HG02938 (cell line): ENCODE measurements at regions not wholly inside any gene's neighbourhood (a gene's known extent, or its start where the extent isn't known, plus 50 kb on each side); places are given as distances from the start of the nearest gene placed in this dataset.

Experiments
- ATAC-seq: cut with Tn5 transposase; IDR thresholded peaks from one replicate; pipeline ENCODE4 v1.9.1; 2021; ENCODE audit warnings: mild to moderate bottlenecking, moderate library complexity; ENCODE audit not compliant: unreplicated experiment

GRCh38 chr1:88043834-88044233, 640.2 kb upstream of the PKN2 start:
- ATAC-seq: no peak

GRCh38 chr1:88052167-88052566, 631.9 kb upstream of the PKN2 start:
- ATAC-seq: no peak

DNA sequence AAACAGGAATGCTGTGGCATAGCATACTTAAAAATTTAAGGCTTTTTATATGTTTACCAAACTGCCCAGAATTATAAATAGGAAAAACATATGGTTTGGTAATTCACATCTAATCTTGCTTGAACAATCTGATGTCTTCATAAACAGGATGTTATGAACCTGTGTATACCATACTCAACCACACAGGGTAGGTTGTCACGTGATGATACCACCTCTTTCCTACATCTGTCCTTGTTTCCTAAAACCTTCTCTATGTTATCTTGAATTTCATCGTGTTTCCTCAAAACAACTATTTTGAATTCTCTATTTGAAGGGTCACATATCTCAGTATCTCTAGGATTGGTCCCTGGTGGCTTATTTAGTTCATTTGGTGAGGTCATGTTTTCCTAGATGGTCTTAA, 631.0 kb upstream of the PKN2 start:
- ATAC-seq: no peak

- no peak for ATAC-seq
Observed at GRCh38 chr1:88056881-88057280, 627.2 kb upstream of the PKN2 start.

DNA sequence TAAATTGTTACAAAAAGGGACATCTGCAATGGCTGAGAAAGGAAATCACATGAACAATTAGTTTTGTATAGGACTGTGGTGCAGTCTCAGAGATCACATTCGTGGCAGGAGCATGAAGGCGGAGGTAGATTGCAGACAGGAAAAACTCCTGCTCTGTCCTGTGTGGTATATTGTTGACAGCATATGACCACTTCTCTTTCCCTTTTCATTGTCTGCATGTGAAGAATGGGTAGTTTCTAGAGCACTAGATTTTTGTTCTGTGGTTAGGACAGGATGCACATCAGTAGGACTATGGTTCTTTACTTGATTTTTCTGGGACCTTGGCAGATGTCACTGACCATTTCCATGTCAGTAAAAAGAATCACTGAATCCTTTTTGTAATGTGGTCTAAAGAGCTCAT, 625.9 kb upstream of the PKN2 start:
- no peak for ATAC-seq

DNA sequence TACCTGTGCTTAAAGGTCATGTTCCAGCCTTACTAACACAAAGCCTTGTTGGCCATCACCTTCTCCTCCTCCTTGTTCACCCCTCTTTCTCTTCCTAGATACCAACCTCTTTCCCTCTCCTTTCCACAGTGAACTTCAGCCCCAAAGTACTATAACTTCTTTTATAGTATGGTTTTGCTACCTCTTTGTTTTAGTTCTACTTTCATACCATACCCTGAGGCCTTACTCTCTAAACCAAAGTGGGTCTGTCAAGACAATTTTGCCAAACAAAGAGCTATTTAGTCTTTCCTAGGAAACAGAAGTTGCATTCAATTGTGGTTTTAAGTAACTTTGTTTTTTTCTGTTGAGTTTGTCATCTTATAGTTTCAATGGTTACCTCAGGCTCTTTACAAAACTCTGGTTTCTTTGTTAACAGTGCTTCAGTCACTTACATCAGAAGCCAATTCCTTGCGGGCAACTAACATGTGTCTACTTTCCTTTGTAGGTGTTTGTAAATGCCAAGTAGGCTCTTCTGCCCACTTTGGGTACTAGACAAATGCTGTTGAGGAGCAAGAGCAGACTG, 623.9 kb upstream of the PKN2 start:
- ATAC-seq: no peak

- ATAC-seq: no peak
Observed at GRCh38 chr1:88060750-88061491, 623.2 kb upstream of the PKN2 start.

GRCh38 chr1:88061492-88062177, 622.4 kb upstream of the PKN2 start:
- ATAC-seq: peak; percentile 82

DNA sequence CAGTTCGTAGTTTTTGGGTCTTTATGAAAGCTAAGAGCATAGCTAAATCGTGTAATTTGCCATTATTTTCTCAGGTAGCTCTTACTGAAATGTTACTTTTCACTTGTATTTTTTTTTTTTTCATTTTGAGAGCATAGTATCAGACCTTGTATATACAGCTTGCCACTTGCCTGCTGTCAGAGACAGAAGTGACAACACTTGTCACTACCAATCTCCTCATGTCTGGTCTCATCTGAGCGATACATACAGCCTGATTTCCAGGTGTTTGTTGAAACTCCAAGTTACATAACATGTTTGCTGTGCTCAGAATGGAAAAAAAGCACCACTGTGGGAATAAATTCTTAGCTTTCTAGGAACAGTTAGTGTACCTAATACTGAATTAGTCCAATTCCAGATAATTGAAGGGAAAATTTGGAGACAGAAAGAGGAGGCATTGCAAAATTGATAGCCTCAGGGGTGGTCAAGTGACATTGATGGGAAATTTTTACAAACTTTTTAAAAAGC, 621.4 kb upstream of the PKN2 start:
- ATAC-seq: no peak

- ATAC-seq: no peak
Observed at GRCh38 chr1:88063605-88064004, 620.5 kb upstream of the PKN2 start.

DNA sequence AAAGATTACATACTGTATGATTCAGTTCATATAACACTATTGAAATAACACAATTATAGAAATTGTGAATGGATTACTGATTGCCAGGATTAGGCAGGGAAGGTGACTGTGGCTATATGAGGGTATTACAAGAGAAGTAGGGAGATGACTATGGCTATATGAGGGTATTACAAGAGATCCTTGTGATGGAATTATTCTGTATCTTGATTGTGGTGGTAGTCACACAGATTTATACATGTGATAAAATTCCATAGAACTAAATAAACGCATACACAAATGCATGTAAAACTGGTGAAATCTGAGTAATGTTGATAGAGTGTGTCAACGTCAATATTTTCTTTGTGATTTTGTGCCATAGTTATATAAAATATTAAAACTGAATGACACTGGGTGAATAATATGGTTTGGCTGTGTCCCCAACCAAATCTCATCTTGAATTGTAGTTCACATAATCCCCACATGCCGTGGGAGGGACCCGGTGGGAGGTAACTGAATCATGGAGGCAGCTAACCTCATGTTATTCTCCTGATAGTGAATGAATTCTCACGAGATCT, 615.6 kb upstream of the PKN2 start:
- ATAC-seq: no peak

DNA sequence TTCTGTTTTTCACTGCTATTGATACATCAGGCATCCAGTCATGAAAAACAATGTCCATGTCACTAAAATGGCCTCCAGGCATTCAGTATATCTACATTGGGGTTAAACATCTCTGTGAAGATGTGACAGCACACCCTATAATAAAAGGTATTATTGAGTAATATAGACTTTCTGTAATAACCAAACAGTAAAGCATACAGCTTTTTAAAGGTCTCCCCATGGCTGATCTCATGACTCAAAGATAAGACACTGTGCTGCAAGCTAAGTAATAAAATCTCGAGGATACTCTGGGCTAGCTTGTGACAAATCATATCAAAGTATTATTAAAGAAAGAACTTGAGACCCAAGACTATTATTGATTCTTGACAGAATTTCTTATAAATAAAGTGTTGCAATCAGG, 613.1 kb upstream of the PKN2 start:
- no peak for ATAC-seq

DNA sequence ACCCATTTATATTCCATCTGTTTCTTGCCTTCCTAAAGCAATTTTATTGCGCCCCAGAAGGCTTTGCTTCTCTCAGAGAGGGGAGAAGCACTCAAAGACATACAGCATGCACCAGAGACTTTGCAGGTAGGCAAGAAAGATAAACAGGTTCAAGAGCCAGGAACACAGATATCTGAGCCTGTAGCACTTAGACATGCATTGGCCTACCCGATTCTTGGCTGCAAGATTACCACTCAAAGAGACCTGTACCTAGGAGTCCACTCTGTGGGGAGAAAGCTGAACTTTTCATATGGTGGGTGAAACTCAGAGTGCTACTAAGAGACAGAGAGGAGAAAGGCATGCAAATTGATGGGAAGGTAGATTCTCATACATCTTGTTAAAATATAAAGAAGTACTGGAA, 609.4 kb upstream of the PKN2 start:
- no peak for ATAC-seq

DNA sequence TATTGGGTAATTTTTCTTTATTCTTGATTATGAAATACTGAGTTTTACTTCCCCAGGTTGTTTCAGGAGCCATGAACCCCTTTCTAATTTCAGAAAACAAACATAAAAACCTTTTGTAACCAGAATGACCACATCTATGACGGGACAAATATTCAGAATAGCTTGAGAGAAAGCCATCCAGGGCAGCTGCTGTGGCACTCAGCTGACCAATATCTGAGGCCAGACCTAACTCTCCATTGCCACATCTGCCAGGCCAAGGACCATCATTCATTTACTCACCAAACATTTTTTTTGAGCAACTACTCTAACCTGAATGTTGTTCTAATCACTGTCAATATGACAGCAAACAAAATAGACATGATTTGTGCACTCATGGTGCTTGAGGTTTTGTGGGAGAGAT, 608.3 kb upstream of the PKN2 start:
- ATAC-seq: no peak

GRCh38 chr1:88079036-88079435, 605.0 kb upstream of the PKN2 start:
- no peak for ATAC-seq

- ATAC-seq: no peak
Observed at GRCh38 chr1:88080875-88081274, 603.2 kb upstream of the PKN2 start.

DNA sequence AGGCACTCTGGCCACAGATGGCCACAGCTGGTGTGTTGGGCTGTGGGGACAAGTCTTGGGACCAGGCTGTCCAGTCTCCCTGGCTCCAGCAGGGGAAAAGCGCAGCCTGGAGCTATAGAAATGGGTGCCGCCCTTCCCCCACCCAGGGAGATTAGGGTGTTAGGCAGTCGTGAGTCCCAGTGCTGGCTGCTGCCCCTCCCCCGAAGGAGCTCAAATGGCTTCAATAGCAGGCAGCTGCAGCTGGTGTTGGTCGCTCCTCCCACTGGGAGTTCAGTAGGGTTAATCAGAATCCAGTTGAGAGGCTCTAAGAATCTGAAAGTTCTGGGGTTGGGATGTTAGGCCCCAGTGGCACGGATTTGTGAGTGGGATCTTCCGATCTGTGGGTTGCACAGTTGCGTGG, 595.6 kb upstream of the PKN2 start:
- ATAC-seq: no peak

GRCh38 chr1:88089961-88090360, 594.1 kb upstream of the PKN2 start:
- ATAC-seq: no peak

DNA sequence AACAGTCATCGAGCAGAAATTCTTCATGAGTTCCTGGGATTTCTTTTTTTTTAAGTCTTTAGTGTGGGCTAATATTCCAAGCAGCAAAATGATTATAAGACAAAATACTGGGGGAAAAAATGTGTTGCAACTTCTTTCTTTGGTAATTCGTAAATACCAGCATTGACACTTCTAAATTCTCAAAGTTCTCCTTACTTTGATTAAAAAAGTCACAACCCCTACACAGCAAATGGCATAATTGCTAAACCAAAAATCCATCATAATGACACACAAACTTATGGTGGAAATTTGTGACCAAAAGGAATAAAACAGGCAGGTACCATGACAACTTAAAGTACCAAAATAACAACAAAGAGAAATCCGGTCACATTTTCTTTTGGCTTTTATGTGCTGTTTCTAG, 585.2 kb upstream of the PKN2 start:
- no peak for ATAC-seq

- ATAC-seq: no peak
Observed at GRCh38 chr1:88101041-88101440, 583.0 kb upstream of the PKN2 start.

DNA sequence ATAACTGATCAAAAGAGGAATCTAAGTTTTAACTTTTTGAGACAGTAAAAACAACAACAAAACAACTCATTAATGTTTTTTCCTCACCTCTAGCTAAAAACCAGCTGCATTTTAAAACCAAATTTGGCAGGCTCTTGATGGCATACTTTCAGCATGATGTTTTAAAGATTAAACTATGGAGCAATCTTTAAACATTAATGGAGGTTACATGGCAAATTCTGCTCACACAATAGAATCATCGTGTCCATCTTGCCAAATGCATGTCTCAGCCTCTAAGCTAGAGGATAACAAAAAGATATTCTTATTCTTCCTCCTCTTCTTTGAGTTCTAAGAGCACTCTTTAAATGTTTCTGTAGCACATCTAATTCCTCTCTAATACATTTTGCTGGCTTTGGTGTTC, 579.8 kb upstream of the PKN2 start:
- no peak for ATAC-seq

DNA sequence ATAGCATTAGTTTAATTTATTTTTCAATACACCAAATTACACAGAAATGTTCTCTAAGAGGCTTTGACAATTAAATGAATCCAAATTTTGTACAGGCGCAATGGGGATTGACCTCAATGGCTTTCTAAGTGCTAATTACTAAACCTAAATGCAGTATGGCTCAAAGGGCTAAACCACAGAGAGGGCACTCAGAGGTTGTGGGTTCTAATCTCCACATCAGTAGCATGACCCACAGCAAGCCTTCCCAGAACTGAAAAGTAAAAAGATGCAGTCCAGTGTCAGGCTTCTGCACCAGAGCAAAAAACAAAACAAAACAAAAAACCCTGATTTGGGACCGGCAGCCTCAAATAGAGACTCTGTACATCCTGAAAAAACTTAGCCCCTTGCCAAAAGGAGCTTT, 579.2 kb upstream of the PKN2 start:
- no peak for ATAC-seq
